ENCODE measurements at regions not wholly inside any gene's neighbourhood (a gene's known extent, or its start where the extent isn't known, plus 50 kb on each side); places are given as distances from the start of the nearest gene placed in this dataset.
"Not testable (repeated sequence)": the region's sequence is repeated elsewhere in the genome, so short reads cannot be mapped to it uniquely, and the experiment has no call there.

- DNase-seq = no peak
- ATAC-seq = no peak
Observed at GRCh38 chr5:52255308-52255707, 532.4 kb upstream of the ITGA1 start.

- DNase-seq = no peak
- no peak for ATAC-seq
Observed at GRCh38 chr5:52262844-52263243, 524.9 kb upstream of the ITGA1 start.

- no peak for DNase-seq
Observed at GRCh38 chr5:52269401-52269800, 518.3 kb upstream of the ITGA1 start.

GRCh38 chr5:52269859-52270258 is 517.9 kb upstream of the ITGA1 start:
- DNase-seq (no peak), ATAC-seq (no peak)

More at GRCh38 chr5:52269401-52269800, 518.3 kb upstream of the ITGA1 start:
- ATAC-seq = no peak

- ATAC-seq (no peak), DNase-seq (no peak)
Observed at GRCh38 chr5:52275639-52276038, 512.1 kb upstream of the ITGA1 start.

- ATAC-seq (no peak), DNase-seq (no peak)
Observed at GRCh38 chr5:52277101-52277500, 510.6 kb upstream of the ITGA1 start.

GRCh38 chr5:52282647-52283046 is 505.1 kb upstream of the ITGA1 start:
- no peak for DNase-seq
- no peak for ATAC-seq

GRCh38 chr5:52283221-52283620 is 504.5 kb upstream of the ITGA1 start:
- no peak for ATAC-seq
- DNase-seq = no peak

- DNase-seq (no peak), ATAC-seq (no peak)
Observed at GRCh38 chr5:52300703-52301372, 486.9 kb upstream of the ITGA1 start.

- peak; percentile 12 for DNase-seq
Observed at GRCh38 chr5:52304816-52305215, 482.9 kb upstream of the ITGA1 start.

GRCh38 chr5:52328220-52328806 is 459.4 kb upstream of the ITGA1 start:
- no peak for DNase-seq
- no peak for ATAC-seq

More at GRCh38 chr5:52304816-52305215, 482.9 kb upstream of the ITGA1 start:
- ATAC-seq = not testable (repeated sequence)

- DNase-seq = no peak
- no peak for ATAC-seq
Observed at GRCh38 chr5:52331725-52332124, 456.0 kb upstream of the ITGA1 start.

- DNase-seq (no peak), ATAC-seq (no peak)
Observed at GRCh38 chr5:52334367-52334766, 453.3 kb upstream of the ITGA1 start.

- DNase-seq (no peak), ATAC-seq (no peak)
Observed at GRCh38 chr5:52339285-52339684, 448.4 kb upstream of the ITGA1 start.

GRCh38 chr5:52342361-52342760 is 445.4 kb upstream of the ITGA1 start:
- no peak for ATAC-seq
- no peak for DNase-seq

GRCh38 chr5:52356311-52356918 is 431.3 kb upstream of the ITGA1 start:
- DNase-seq = no peak
- no peak for ATAC-seq

GRCh38 chr5:52359261-52359660 is 428.5 kb upstream of the ITGA1 start:
- DNase-seq (no peak), ATAC-seq (no peak)

GRCh38 chr5:52360985-52361384 is 426.7 kb upstream of the ITGA1 start:
- DNase-seq (no peak), ATAC-seq (no peak)

GRCh38 chr5:52374286-52374685 is 413.4 kb upstream of the ITGA1 start:
- DNase-seq (no peak), ATAC-seq (no peak)

GRCh38 chr5:52375969-52376368 is 411.7 kb upstream of the ITGA1 start:
- no peak for DNase-seq

GRCh38 chr5:52376592-52376991 is 411.1 kb upstream of the ITGA1 start:
- no peak for DNase-seq
- ATAC-seq = no peak

More at GRCh38 chr5:52375969-52376368, 411.7 kb upstream of the ITGA1 start:
- ATAC-seq = no peak

GRCh38 chr5:52378237-52378636 is 409.5 kb upstream of the ITGA1 start:
- no peak for ATAC-seq
- DNase-seq = no peak

GRCh38 chr5:52388349-52388748 is 399.4 kb upstream of the ITGA1 start:
- ATAC-seq (no peak), DNase-seq (no peak)

- DNase-seq (no peak), ATAC-seq (no peak)
Observed at GRCh38 chr5:52392321-52392720, 395.4 kb upstream of the ITGA1 start.
